ENCODE measurements at regions not wholly inside any gene's neighbourhood (a gene's known extent, or its start where the extent isn't known, plus 50 kb on each side); places are given as distances from the start of the nearest gene placed in this dataset.

- Histone ChIP-seq H3K36me3 (no peaks in the 10 kb centered on the region), H3K4me1 (no peaks in the 10 kb centered on the region), H3K9me3 (no peaks in the 10 kb centered on the region), H3K27me3 (no peaks in the 10 kb centered on the region), H3K27ac (no peak overlapping the region), H3K4me3 (no peak overlapping the region)
- intact Hi-C loops (cut with DNase I; ENCODE audit: low total_unique reads) = no loop called here
- DNase-seq = no peak
- TF ChIP-seq CTCF (IDR thresholded peaks at IDR 0.05) (no peak), POLR2A (IDR thresholded peaks at IDR 0.05) (no peak)
These were observed 204.5 kb upstream of the CDH4 start for GRCh38 chr20:61047515-61047914.

GRCh38 chr20:61048302-61048701, 203.8 kb upstream of the CDH4 start:
- Histone ChIP-seq H3K36me3 (no peaks in the 10 kb centered on the region), H3K4me3 (no peak overlapping the region), H3K27ac (no peak overlapping the region), H3K9me3 (no peaks in the 10 kb centered on the region), H3K27me3 (no peaks in the 10 kb centered on the region), H3K4me1 (no peaks in the 10 kb centered on the region)
- intact Hi-C loops (cut with DNase I; ENCODE audit: low total_unique reads) = no loop called here
- DNase-seq = no peak
- TF ChIP-seq POLR2A (IDR thresholded peaks at IDR 0.05) (no peak), CTCF (IDR thresholded peaks at IDR 0.05) (no peak)

- TF ChIP-seq POLR2A (IDR thresholded peaks at IDR 0.05) (no peak), CTCF (IDR thresholded peaks at IDR 0.05) (no peak)
- DNase-seq = no peak
- intact Hi-C loops (cut with DNase I; ENCODE audit: low total_unique reads) = no loop called here
- Histone ChIP-seq H3K27me3 (no peaks in the 10 kb centered on the region), H3K36me3 (no peaks in the 10 kb centered on the region), H3K4me1 (no peaks in the 10 kb centered on the region), H3K27ac (no peak overlapping the region), H3K4me3 (no peak overlapping the region), H3K9me3 (no peaks in the 10 kb centered on the region)
These were observed 202.4 kb upstream of the CDH4 start for GRCh38 chr20:61049684-61050083.

- Histone ChIP-seq H3K36me3 (no peaks in the 10 kb centered on the region), H3K9me3 (no peaks in the 10 kb centered on the region), H3K27ac (no peak overlapping the region), H3K4me1 (no peaks in the 10 kb centered on the region), H3K4me3 (no peak overlapping the region), H3K27me3 (no peaks in the 10 kb centered on the region)
- intact Hi-C loops (cut with DNase I; ENCODE audit: low total_unique reads) = no loop called here
- no peak for TF ChIP-seq POLR2A (IDR thresholded peaks at IDR 0.05)
- no peak for TF ChIP-seq CTCF (IDR thresholded peaks at IDR 0.05)
- DNase-seq = no peak
These were observed 201.6 kb upstream of the CDH4 start for GRCh38 chr20:61050336-61050890.

GRCh38 chr20:61052195-61052750, 199.8 kb upstream of the CDH4 start:
- intact Hi-C loops (cut with DNase I; ENCODE audit: low total_unique reads) = no loop called here
- no peak for DNase-seq
- no peak overlapping the region for H3K27ac ChIP-seq

More at GRCh38 chr20:61052195-61052750, 199.8 kb upstream of the CDH4 start:
- no peak overlapping the region for H3K4me3 ChIP-seq
- H3K27me3 ChIP-seq = no peaks in the 10 kb centered on the region
- no peaks in the 10 kb centered on the region for H3K9me3 ChIP-seq
- H3K36me3 ChIP-seq = no peaks in the 10 kb centered on the region
- H3K4me1 ChIP-seq = no peaks in the 10 kb centered on the region
- no peak for TF ChIP-seq POLR2A (IDR thresholded peaks at IDR 0.05)
- no peak for TF ChIP-seq CTCF (IDR thresholded peaks at IDR 0.05)

Measured in uterus (tissue), 3 donors.